GM19463 (cell line): ENCODE measurements at regions not wholly inside any gene's neighbourhood (a gene's known extent, or its start where the extent isn't known, plus 50 kb on each side); places are given as distances from the start of the nearest gene placed in this dataset.

Source experiments
- ATAC-seq: cut with Tn5 transposase; IDR thresholded peaks from one replicate; pipeline ENCODE4 v1.9.1; 2021; ENCODE audit warnings: mild to moderate bottlenecking, moderate library complexity; ENCODE audit not compliant: unreplicated experiment

DNA sequence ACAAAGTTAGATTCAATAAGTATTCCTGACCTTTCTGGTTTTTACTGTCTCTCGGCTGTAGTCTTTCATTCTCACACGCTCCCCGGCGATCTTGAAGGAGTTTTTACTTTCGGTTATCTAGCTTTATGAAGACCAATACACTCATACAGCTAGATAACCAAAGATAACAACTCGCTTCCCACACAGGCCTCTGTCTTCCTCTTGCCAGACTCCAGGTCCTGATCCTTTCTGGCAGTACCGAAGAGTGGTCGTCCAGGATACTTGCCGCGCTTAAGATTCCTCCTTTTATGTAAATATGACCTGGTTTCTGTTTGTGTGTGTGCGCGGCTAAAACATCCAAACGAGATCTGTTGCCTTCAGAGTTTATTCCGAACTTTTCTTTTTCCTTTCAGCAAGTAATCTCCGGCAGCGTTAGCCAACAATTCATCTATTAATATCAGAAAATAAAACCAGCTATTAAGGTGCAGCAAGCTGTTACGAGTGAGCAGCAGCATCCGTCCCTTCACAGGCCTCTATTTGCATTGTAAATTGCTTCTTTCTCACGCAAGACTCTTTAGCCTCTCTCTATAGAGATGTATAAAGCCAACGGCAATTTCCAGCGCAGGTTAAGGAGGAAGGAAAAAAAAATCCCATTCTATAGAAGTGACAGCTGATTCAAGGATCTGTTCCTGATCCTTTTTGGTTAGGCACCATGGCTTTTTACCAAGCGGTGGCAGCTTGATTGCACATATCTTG lies 216.1 kb downstream of the MEF2C start:
- peak; percentile 56 for ATAC-seq

DNA sequence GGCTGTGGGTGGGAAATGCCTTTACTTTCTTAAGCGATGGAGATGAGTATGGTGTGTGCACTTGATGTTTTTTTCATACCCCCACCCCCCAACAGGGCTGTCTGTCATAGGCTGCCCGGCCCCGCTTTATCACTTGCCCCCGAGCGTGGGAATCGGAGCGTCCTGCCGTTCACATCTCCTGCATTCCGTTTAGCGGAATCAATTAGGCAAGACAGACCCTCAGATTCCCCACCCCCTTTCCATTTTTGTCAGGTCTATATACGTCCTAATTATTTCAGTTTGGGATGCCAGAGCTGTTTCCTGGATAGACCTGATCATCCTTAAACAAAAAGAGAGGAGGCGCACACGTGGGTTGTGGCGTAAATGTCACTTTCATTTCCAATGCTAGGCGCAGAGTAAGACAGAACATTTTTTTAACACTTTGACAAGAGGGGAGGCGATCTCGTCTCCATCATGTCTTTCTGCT lies 217.2 kb downstream of the MEF2C start:
- no peak for ATAC-seq

DNA sequence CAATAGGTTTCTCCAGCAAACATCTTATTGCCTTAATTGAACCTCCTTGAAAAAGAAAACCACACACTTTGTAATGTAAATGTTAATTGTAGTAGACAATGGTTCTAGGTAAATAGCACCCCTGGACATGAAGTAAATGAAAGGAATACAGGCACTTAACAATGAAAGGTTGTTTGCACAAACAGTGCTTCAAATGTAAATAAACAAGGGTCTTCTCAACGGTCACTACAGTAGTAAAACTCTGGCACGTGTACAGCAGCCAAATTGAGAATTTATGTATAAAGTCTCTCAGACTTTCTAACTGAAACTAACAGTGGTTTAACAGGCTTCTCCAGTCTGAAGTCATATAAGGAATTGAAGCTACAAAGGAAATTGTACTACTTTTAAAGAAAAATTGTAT lies 218.3 kb downstream of the MEF2C start:
- no peak for ATAC-seq

DNA sequence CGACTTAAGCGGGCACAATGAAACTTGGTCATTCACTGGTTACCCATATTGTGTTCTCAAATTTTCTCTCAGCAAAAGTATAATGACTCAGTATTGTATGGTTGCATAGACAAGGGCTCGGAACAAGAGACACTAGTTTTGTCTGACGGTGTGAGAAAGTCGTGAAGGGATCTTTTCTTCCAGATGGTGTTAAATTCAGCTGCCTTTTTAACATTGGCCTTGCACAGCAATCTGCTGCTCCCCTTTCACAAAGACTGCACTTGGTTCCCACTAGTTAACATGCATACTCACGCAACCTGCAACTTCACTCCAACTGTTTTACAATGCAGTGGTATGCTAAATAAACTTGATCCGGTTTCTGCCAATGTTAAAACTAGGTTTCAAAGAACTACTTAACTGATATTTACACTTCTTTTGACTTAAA lies 219.2 kb downstream of the MEF2C start:
- ATAC-seq = no peak

DNA sequence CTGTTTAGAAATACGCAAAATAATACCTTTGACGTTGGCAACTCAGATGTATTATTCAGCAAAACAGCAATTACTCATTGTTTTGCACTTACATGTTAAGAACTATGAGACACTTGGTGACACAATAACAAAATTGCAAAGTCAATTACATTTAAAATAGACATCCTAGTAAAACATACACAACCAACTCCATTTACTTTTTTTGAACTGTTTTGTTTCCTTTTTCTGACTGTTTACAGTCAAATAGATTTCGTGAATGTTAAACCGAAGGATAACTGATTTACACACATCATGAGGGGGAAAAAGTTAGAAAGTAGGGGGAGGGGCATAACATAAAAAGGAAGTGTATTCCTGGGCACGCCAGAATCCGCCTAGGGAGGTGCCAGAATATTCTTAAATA lies 220.1 kb downstream of the MEF2C start:
- ATAC-seq = no peak

DNA sequence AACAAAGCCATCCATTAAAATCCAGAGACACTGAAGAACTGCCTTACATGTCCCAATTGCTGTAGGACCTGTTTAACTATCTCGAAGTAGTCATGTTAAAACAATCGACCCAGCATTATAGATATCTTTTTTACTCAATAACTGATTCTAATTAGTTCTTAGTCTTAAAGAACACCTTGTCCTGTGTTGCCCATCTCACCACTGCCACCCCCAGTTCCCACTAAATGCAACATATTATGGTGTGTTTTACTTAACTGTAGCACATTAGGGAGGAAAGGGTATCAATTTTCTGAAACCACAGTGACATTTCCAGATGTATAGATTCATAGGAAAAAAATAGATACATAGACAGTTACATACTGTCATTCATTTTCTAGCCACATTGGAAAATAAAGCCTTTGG lies 221.2 kb downstream of the MEF2C start:
- no peak for ATAC-seq

DNA sequence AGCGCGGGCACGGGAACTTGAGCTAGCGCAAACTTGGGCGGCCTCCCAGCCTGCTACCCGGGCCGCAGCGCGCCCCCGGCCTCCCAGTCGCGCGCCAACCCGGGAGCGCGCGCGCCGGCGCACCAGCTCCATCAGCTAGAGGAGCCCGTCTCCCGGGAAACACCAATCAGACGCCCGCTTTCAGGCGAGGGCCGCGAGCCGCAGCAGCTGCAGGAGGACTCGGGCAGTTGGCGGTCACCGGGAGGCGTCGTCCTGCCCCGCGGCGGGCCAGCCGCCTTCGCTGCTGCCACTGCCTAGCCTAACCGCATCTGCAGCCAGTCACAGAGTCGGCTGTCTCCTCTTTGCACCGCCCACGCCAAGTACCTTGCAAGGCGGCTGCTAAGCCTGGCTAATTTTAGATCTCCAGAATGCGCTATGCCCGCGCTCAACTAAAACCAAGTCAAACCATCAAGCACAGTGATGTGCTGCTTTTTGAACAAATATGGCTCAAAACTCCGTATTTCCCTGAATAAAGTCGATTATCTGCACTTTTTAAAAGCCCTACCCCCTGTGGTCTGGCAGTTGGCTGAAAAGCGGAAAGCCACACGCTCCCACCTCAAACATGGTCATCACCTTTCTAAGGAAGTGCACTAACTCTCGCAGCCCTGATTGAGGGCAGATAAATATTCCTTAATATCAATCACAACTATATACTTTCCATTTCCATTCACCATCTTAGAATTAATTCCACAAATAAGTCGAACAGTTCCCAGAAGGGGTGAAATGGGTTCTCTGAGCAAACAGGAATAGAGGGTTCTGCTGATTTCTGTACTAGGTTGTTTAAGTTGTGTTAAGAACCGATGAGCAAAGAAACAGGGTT lies 221.8 kb downstream of the MEF2C start:
- peak; percentile 64 for ATAC-seq

DNA sequence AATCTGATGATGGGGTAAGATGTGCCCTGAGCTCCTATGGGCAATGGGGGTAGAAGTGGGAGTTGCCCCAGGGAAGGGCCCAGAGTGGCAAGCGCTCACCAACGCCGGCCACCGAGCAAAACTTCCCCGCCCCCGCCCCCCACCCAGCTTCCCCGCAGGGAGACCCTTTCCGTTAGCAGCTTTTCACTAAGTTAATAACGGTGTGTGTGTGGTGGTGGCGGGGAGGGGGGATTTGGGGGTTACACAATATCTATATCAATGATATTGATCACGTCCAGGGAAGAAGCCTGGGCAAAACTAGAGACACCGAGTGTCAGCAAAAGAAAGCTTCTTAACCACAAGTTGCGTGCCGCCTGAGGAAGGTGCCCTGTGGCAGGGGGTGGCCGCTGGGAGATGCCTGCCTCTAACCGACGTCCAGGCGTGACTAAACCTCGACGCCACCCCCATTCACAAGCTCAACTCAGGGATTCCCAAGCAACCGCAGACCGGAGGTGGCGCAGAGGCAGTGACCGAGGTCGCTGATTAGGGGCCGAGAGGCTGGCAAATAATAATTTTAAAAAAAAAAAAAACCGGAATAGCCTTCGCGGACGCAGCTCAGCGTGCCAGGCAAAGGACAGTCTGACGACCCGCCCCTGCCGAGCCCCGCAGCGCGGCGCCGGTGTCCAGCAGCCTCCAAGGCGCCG lies 222.6 kb downstream of the MEF2C start:
- peak; percentile 34 for ATAC-seq

DNA sequence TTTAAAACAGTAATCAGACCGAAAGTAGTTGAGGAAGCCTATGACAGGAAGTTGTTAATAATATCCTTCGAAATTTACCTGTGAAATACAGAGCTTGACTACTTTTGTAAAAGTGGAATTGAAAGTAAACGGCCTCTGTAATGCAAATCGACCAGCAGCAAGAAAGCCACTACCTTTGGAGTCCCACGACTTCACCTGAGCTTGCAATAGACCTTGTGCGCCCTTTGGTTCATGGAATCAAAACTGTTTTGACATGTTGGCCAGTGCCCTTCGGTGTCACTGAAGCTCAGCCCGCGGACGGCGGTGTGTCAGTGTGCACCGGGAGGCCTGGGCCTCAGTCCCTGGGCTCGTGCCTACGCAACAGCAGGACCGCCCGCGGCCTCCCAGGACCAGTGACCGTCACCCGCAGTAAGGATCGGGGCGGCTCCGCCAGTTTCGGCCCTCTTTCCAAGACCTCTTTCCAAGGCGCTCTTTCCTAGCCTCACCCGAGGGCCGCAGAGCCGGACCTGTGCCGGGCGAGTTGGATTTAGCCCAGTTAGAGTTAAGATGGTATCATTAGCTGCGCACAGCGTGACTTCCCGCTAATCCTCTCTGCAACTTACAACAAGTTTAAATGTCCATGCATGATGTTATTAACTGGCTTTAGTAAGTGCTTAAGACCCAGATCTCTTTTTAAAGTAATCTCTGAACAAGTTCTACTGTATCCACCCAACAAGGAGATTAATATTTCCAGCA lies 223.3 kb downstream of the MEF2C start:
- peak; percentile 17 for ATAC-seq

DNA sequence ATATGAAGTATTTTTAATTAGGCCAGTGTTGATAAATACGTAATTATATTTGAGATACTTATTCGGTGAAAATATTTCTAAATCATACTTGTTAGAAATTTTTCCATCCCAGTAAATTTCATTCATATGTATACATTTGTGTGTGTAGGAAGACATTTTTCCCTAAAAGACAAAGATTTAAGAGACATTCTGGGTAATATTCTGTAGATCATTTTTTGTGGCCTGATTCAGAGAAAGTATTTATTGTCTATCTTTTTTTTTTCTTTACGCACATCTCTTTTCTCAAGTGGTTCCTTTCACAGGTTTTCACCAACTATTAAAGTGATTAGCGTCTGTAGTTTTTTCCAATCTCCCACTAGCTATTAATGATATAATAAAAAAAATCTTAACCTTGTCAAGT lies 224.1 kb downstream of the MEF2C start:
- ATAC-seq = no peak

DNA sequence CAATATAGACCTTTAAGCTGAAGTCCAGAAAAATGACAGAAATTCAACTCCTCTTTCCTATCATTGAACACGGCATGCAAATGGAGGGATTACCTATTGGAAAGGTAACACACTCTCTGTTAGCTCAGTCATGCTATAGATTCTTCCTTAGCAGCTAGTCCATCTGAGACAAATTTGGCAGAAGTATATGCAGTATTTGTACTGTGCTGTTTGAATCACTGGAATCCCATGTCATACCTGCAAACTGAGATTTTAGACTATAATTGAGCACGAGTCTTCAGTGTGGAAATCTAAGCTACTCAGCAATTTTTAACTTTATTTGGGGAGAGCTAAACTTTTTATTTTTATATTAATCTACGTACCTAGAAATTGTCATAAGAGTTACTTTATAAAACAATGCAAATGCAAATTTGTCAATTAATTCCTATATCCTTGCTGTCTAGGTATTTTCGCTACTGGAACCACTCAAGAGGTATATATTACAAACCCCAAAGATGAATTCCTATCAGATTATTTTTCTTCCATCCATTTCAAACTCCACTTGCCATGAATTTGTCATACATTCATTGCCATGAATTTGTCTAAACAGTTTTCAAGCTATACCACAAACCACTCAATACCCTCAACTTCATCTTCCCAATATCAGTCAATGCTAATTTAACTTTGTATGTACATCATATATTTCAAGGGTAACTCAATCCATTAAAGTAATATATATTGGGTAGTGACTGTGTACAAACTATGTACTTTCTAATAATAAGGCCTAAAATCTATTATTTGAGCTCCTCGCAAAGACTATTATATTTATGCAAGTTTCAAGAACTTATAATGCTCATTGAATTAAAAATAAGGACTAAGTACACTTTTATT lies 224.8 kb downstream of the MEF2C start:
- ATAC-seq = no peak

DNA sequence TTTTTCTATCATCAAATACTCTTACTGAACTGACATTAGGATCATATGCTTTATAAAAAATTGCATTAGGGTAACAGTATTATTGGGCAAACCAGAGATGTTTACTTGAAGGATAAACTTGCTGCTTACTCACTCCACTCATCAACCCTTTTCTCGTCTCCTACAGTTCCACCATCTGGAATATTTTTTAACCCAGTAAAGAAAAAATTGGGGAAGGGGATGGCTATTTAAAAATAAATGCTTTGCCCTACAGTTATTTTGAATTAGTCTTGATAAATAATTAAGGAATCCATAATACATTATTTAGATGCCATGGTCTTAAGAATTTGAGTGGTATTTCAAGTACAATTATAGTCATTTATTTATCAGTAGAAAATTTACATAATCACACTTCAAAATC lies 225.8 kb downstream of the MEF2C start:
- no peak for ATAC-seq

DNA sequence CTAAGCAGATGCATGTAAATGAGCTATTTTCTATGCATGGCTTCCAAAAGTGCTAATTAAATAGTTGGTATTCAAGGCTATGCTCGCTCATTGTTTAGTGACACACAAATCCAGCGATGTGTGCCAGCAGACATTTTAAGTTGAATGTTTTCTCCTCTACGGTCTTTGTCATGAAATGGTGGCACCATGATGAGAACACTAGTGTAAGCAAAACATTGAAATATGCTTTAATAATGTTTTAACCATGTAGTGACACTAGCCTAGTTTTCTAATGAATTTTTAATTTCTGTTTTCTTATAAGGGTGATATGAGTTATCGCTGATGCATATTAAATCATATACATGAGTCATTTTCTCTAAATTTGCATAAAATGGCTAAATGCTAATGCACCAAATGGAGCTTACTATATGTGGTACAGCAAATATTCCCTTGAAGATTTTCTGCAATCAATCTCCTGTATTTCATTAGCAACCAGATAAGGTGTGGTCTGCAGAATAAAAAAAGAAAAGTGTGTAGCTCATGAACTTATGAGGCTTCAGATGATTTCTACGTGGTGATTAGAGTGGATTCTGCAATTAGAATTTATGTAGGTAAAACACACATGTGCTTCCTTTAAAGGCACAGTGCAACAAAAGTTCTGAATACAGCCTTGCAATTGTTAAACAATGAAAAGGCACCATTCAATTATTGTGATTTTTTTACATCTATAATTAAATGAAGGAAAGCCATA lies 226.6 kb downstream of the MEF2C start:
- ATAC-seq = no peak

DNA sequence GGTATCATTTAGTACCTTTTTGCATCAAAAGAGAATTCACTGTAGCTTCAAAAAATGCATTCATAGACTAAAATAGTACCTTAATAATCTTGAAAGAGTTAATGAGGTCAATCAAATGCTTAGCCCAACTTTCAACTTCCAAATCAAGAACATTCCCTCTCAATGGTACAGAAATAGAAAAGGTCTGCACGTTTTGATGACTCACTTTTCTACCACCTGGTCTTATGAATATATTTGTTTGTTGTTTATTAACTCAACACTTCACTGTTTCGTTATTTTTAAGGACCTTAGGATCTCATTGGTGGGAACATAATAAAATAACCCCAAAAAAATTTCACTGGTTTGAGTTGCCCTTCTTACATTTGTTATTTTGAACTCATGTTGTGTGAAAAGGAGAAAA lies 229.5 kb downstream of the MEF2C start:
- no peak for ATAC-seq

DNA sequence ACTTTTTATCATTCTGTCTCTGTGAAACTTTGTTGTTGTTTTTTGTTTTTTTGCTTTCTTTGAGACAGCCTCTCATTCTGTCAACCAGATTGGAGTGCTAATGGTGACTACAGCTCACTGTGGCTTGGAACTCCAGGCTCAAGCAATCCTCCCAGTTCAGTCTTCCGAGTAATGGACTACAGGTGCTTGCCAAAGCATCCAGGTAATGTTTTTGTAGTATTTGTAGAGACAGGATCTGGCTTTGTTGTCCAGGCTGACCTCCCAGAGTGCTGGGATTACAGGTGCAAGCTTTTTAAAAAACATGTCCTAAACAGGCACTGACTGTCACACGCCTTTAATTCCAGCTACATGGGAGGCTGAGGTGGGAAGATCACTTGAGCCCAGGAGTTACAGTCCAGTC lies 235.1 kb downstream of the MEF2C start:
- no peak for ATAC-seq

DNA sequence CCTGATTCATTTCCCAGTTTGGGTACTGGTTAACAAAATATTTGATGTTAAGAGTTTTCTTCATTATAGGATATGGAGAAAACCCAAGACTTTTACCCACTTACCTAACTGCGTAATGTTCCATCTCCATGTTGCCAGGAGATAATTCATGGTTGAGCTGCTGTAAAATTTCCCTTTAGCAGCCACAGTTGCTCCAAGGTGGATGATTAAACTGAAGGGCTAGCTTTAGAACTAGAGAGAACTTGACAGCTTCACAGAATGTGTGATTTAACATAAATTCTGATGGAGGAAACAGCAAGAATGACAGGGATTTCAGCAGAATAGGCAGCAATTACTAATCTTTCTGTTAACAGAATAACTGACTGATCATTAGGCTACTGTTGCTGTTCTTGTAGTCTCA lies 236.1 kb downstream of the MEF2C start:
- ATAC-seq = no peak

DNA sequence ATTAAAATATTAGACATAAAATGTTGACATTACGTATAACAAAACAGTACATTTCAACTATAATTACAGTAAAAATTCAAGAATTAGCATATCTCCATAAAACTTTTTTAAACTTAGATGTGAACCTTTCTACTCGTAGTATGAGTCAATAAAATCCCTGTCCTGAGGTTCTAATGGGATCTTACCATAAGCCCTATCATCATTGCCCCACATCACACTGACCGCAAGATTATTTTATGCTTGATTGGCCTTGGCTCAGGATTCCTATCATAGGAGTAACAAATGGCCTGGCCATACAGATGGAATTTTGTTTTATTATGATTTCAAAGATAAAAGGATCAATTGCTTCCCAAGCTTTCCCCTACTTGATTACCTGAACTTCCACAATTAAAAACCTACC lies 238.3 kb downstream of the MEF2C start:
- no peak for ATAC-seq

DNA sequence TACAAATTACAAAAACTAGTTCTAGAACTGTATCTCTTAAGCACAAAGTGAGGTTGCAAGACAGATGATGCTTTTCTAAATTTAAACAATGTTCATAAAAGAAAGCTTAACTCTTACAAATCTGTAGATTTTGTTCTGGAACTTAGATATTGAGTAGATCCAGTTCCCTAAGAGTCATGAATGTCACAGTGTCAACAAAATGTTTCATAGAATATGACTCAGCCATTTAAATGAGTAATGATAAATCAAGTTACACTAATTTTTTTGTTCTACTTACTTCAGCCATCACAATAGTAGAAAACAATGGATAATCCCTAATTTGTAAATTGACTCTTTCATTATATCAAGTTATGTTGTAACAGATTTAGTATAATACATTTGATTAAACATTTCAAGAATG lies 239.7 kb downstream of the MEF2C start:
- no peak for ATAC-seq

DNA sequence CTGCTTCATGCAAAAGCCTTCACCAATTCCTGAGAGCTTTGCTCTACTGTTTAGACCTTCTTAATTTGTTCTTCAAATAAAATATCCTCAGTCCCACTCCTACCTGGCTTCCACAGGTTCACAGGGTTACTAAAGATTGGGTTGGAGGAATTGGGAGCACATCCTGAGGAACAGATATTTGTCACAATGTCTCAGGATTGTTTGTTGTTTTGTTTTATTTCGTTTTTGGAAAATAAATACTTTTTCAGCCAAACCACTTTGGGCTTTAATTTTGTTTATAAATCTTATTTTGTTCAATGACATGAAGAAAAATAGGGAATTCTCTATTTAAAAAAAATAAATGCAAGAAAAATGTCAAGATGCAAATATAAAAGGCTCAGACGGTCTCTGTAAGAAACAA lies 249.0 kb downstream of the MEF2C start:
- ATAC-seq = no peak
